ENCODE measurements at regions not wholly inside any gene's neighbourhood (a gene's known extent, or its start where the extent isn't known, plus 50 kb on each side); places are given as distances from the start of the nearest gene placed in this dataset.
A peak's percentile ranks its signal among the peaks of the same experiment; 100 is the strongest.

GRCh38 chr6:16976385-16977183, 125.3 kb upstream of the STMND1 start:
- no peak for DNase-seq (ENCODE audit: low spot score)

GRCh38 chr6:16974704-16975359, 127.0 kb upstream of the STMND1 start:
- DNase-seq (ENCODE audit: low spot score), result no peak

- no peak for DNase-seq (ENCODE audit: low spot score)
These were observed 127.5 kb upstream of the STMND1 start for GRCh38 chr6:16974387-16974673.

DNA sequence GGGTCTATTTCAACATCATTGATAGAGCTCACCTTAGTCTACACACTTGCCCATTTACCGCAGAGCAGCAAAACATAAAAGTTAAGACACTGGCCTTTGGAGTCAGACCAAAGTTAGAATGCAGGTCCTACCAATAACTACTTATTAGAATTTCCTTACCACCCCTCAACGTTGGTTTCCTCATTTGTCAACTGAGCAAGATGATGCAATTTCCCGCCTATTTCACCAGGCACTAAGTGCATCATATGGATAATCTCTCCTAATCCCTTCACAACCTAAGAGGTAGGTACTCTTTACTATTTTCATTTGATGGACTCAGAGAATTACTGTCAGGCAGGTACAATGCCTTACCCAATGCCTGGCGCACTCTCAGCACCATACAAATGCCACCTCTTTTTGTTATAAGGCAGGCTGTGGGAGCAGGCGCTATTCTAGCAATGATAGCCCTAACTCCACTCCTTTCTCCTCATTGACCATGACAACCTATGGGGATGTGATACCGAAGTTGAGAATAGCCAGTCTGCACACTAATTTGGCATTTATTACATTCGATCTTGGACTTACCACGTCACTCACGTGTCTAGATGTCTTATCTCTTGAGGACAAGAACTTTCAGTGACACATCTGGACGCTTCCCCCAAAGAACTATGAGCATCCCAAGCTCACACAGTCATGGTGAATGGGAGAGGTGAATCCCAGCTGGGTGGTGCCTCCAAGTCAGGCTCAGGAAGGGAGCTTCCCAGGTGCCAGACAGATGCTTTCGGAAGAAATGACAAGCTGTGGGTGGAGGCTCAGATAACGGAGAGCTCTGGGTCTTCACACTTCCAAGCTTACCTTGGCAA, 128.1 kb upstream of the STMND1 start:
- DNase-seq (ENCODE audit: low spot score), result no peak

- no peak for DNase-seq (ENCODE audit: low spot score)
These were observed 128.8 kb upstream of the STMND1 start for GRCh38 chr6:16973051-16973450.

- DNase-seq (ENCODE audit: low spot score), result no peak
These were observed 129.3 kb upstream of the STMND1 start for GRCh38 chr6:16972535-16972934.

DNA sequence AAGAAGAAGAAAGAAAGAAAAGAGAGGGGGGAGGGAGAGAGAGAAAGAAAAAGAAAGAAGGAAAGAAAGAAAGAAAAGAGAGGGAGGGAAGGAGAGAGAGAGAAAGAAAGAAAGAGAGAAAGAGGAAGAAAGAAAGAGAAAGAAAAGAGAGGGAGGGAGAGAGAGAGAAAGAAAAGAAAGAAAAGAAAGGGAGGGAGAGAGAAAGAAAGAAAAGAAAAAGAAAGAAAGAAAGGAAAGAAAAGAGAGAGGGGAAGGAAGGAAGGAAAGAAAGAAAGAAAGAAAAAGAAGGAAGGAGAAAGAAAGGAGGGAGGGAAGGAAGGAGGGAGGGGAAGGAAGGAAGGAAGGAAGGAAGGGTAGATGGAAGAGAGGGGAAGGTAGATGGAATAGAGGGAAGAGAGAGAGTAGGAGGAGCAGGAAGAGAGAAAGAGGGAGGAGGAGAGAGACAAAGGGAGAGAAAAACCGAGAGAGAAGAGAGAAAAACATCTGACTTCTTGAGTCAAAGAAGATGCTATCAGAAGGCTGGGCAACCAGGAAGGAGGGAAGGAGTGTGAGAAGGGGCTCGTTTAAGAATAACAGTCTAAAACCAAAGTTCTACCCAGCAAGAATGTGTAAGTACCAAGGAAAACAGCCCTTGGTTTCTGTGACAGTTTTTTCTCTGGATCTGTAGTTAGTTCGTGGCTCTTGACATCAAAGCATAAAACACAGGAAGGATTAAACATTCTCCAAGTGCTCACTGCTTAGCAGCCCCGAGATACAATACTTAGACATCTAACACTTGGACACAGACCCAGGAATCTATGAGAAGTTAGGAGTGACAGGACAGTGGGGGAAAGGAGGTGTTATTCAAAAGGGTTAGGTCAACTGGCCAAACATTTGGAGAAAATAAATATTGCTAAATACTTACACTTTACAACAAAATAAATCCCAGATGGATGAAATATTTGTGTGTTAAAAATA, 131.9 kb upstream of the STMND1 start:
- DNase-seq (ENCODE audit: low spot score), result no peak

DNA sequence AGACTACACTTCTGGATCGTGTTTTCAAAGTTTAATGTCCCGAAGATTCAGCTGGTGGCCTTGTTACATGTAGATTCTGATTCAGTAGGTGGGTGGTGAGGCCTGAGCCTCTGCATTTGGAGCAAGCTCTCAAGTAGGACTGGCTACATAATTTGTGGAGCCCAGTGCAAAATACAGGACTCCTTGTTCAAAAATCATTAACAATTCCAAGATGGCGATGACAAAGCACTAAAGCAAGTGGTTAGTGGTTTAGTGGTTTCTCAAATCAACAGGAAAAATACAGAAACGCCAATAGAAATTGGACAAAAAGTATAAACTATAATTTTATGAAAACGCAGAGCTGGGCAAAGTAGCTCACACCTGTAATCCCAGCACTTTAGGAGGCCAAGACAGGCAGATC, 133.7 kb upstream of the STMND1 start:
- no peak for DNase-seq (ENCODE audit: low spot score)

DNA sequence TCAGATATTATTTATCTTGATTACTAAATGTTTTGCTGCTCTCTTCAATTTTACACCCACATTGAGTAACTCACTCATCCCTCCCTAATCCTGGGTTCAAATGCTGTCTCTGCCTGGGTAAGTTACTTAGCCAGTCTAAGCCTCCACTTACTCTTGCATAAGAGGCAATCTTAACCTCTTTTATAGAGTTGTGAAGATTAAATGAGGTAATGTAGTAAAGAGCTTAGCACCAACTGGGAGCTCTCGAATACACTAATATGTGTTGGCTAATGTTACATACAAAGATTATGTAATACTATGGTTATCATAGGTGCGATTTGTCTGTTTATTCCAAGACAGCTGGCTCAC, 134.4 kb upstream of the STMND1 start:
- no peak for DNase-seq (ENCODE audit: low spot score)

DNA sequence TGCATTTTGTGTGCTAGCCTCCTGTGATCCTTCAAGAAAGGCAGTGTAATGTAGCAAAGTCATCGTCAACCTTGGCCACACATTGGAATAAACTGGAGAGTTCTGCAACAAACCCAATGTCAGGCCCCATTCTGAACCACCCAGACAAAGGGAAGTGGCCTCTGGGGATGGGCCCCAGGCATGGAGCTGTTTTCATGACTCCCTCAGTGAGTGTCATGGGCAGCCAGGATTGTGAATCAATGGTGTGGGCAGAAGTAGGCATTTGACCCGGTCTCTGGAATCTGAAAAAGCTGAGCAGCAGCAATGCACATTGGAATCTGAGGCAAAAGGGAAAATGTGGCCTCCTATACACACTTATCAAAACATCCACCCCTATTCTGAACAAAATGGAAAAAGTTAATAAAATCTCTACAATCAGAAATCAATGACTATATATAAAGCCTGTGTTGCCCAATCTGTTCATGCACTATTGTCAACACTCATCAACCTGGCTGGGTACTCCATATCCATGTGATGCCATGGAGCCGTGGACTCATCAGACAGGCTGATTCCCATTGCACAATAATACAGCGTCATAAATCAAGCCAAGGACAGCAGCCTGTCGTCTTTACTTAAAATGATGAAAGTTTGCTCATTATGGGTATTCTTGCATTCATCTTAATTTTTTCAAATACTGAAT, 134.9 kb upstream of the STMND1 start:
- DNase-seq (ENCODE audit: low spot score), result no peak

DNA sequence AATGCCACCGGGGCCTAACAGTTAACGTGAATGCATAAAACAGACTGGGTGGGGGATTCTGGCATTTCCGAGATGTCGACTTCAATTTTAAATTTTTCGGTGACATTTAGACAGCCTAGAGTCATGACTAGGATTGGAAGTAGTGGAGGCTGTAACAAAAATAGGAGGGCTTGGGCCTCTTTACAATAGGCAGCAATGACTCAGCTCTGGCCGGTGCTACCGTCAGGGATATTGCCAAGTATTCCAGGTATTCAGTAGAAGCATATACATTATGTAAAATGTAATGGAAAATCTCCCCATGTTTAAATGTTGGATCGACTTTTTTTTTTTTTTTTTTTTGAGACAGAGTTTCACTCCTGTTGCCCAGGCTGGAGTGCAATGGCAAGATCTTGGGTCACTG, 136.2 kb upstream of the STMND1 start:
- no peak for DNase-seq (ENCODE audit: low spot score)

GRCh38 chr6:16964553-16965499, 137.0 kb upstream of the STMND1 start:
- peak; percentile 91 for DNase-seq (ENCODE audit: low spot score)

DNA sequence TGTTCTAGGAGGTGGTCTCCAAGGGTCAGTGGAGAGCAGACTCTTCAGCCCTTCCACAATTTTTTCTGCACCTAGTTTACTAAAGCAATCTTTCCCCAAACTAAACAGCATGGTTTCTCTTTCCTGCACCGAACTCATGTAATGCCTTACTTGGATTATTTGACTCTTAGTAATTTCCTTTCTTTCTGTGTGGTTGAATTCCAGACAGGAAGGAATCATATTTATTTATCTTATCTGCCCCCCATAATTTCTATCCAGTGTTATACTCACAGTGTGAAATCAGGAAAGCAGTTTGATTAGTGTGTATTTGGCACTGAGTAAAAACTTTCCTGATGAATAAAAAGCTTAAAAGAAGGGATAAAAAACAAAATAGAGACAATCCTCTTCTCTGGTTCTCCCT, 140.3 kb upstream of the STMND1 start:
- DNase-seq (ENCODE audit: low spot score), result no peak

DNA sequence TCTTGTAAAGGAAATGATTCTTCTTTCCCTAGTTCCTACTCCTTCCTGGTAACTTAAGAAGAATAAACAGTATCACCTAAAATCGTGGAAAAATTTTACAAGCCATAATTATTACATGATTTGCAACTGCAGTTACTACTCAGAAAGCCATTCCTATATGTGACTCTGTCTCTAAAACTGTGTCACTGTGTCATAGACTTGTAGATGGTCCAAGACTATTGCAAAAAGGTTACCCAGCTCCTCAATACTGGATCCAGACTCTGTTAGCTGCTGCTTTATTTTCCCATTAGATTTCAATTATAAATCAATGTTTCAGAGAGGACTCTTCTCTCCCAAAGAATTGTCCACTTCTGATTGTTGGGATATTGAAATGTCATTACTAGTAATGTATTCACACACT, 142.1 kb upstream of the STMND1 start:
- no peak for DNase-seq (ENCODE audit: low spot score)

DNA sequence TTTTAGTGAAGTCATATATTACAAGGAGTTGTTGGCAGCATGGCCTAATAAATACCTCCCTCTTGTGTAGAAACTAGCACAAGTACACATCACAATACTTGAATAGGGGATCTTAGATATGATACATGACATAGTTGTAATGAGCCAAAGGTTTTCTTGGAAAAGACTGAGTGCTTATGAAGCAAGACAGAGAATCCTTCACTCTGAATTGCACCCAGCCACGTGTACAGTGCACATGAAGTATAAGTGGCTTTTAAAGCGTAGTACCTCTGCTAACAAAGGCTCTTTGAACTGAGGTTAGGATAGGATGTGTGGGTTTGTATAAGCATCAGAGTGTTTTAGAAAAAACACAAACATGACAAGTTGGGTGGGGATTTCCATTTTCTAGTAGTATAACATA, 145.5 kb upstream of the STMND1 start:
- no peak for DNase-seq (ENCODE audit: low spot score)

GRCh38 chr6:16955899-16956298, 146.0 kb upstream of the STMND1 start:
- no peak for DNase-seq (ENCODE audit: low spot score)

DNA sequence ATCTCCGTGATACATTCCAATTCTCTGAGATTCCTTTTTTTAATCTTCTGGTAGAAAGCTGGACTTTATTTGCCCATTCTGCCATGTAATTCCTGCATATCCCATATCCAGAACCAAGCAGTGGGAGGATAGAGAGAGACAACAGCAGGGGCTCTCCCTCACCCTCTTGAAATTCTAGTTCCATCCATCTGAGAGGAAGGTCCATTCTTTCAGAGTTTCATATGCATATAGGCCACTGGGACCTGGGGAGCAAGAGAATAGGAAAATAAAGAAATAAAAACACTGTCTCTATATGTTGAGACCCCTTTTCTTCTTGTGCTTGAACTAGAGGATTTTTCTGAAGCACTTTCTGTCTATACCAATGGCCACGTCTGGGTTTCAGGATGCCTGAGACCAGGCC, 147.9 kb upstream of the STMND1 start:
- DNase-seq (ENCODE audit: low spot score), result no peak

DNA sequence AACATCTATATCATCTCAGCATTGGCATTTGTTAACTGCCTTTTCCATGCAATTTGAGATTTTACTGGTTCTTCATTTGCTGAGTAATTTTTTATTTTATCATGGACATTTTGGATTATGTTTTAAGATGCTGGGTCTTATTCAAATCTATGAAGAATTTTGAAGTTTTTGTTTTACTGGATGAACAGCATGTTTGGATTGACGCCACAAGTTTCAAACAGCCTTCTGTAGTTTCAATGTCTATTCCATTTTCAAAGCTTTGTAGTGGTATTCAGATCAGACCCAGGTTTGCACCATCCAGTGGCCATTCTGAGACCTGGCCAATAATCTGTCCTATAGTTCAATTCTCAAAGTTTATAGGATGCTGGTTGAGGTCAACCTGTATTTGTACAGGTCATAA, 148.4 kb upstream of the STMND1 start:
- no peak for DNase-seq (ENCODE audit: low spot score)

- DNase-seq (ENCODE audit: low spot score), result no peak
These were observed 150.9 kb upstream of the STMND1 start for GRCh38 chr6:16950825-16951495.

DNA sequence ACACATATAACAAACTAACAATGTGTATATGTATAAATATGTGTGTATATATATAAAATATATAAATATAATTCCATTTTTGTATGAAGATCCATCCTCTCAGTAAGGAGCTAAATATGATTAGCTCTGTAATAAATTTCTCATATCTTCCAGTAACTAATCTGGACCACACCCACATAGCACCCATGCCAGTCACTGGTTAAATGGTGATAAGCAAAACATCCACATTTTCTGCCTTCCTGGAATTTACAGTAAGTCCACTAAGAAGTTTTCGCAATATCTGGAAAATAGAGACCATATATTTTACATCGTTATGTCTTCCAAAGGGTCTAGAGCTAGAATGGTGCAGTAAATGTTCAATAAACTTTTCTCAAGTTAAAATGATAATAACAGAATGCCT, 151.5 kb upstream of the STMND1 start:
- no peak for DNase-seq (ENCODE audit: low spot score)
